DMS 273 (cell line): ENCODE measurements at regions not wholly inside any gene's neighbourhood (a gene's known extent, or its start where the extent isn't known, plus 50 kb on each side); places are given as distances from the start of the nearest gene placed in this dataset.
A peak's percentile ranks its signal among the peaks of the same experiment; 100 is the strongest.
"Not testable (repeated sequence)": the region's sequence is repeated elsewhere in the genome, so short reads cannot be mapped to it uniquely, and the experiment has no call there.

Experiments
- DNase-seq: peaks from one replicate; lab custom pipeline; 2025; ENCODE audit not compliant: unreplicated experiment; lab: John Stamatoyannopoulos, UW

DNA sequence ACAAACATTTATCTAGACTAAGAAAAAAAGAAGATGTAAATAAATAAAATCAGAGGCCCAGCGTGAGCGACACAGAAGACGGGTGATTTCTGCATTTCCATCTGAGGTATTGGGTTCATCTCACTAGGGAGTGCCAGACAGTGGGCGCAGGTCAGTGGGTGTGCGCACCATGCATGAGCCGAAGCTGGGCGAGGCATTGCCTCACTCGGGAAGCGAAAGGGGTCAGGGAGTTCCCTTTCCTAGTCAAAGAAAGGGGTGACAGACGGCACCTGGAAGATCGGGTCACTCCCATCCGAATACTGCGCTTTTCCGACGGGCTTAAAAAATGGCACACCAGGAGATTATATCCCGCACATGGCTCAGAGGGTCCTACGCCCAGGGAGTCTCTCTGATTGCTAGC lies 79.5 kb upstream of the ABCD2 start:
- not testable (repeated sequence) for DNase-seq

GRCh38 chr12:39697108-39697507 lies 77.5 kb upstream of the ABCD2 start:
- no peak for DNase-seq

DNA sequence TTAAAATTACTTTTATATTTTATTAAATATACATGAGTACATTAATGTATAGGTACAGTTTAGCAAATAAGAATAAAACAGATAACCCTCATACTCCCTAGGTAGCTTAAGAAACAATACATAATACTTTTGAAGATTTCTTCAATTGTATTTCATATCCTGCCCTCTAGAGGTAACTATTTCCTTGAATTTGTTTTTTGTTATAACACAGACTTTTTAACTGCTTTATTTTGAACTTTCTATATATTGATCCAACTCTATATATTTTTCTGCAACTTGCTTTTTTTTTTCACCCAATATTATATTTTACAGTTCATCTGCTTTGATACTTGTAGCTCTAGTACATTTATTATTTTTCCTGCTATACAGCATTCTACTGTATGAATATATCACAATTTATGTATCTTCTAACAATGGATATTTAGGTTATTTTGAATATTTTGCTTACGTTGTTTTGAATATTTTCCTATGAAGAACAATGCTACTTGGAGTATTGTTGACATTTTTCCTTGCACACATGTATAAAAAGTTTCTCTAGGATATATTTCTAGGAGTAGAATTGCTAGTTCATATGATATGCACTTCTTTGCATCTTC lies 72.8 kb upstream of the ABCD2 start:
- DNase-seq = peak; percentile 4

DNA sequence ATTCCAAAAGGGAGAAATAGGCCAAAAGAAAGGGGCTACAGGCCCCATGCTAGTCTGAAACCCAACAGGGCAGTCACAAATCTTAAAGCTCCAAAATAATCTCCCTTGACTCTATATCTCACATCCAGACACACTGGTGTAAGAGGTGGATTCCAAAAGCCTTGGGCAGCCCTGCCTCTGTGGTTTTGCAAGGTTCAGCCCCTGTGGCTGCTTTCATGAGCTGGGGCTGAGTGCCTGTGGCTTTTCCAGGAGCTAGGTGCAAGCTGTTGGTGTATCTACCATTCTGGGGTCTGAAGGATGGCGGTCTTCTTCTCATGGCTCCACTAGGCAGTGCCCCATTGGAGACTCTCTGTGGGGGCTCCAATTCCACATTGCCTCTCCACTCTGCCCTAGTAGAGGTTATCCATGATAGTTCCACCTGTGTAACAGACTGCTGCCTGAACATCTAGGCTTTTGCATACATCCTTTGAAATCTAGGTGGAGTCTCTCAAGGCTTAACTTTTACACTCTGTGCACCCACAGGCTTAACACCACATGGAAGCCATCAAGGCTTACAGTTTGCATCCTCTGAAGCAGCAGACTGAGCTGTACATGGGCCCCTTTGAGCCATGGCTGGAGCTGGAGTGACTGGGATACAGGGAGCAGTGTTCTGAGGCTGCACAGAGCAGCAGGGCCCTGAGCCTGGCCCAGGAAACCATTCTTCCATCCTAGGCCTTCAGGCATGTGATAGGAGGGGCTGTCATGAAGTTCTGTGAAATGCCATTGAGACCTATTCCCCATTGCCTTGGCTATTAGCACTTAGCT lies 66.5 kb upstream of the ABCD2 start:
- no peak for DNase-seq

DNA sequence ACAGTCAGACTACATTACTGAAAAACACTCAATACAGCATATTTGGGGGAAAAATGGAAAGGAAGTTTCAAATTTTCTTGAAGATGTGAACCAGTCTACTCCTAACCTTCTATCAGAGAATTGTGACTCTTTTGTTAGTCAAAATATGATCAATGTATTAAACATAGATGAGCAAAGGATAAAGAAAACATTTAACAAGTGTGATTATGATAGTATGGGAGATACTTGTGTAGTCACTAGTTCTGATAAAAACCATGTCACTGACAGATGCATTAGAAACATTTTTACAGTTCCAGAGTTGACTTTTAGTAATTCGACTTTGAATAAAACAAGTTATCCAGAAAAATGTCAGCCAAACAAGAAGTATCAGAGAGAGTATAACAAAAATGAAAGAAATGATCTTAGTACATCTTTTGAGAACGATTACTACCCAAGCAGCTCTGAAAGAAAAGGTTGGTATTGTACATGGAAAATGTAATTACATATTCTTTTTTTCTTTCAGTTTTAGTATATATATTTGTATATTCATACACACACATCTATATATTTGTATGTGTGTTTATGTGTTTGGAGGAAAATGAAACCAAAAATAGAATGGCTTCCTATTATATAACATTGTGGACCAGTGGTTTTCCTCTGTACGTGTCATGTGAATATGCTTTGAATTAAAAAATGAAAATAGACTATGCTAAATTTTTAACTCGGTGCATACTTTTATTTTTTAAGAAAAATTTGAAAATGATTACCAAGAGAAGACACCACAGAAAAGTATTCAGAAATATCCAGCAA lies 63.3 kb upstream of the ABCD2 start:
- no peak for DNase-seq

GRCh38 chr12:39675263-39675662 lies 55.7 kb upstream of the ABCD2 start:
- peak; percentile 10 for DNase-seq

- no peak for DNase-seq
Measured at GRCh38 chr12:39672976-39673375, 53.4 kb upstream of the ABCD2 start.

DNA sequence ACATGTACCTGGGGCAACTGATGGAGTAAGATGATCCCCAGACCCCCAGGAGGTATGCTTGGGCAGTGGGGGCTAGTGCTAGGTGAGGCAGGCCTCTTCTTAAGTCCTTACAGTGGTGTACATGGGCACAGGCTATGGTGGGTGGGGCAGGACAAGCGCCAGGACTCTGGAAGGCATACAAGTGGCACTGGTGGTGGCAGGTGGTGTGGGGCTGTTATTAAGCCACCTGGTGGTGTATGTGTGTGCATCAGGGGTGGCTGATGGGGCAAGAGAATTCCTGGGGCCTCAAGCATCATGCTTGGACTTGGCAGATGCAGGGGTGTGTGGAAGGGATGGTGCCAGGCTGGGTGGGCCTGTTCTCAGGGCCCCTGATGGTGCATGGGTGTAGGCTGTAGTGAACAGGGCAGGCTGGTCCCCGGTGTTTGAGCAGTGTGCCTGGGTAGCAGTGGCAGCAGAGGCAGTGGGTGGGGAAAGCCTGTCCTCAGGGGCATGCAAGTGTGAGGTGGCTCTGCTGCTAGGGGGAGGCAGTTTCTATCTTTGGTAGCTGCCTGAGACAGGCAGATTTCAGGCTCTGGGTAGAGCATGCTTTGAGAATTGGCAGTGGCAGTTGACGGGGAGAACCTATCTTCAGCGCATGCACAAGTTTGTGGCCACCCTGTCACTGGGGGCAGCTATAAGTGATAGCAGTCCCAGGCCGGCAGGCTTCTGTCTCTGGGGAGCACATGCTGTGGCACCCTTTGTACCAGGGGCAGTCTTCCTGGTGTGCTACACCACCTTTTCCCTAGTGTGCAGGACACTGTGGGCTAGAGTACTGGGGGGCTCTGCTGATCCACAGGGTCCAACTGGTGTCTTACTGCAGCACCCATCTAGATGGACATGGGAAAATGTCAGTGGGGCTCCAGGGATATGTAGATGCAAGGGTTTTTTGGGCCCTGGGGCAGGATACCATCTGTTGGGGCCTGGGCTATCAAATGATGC lies 52.6 kb upstream of the ABCD2 start:
- DNase-seq = no peak

DNA sequence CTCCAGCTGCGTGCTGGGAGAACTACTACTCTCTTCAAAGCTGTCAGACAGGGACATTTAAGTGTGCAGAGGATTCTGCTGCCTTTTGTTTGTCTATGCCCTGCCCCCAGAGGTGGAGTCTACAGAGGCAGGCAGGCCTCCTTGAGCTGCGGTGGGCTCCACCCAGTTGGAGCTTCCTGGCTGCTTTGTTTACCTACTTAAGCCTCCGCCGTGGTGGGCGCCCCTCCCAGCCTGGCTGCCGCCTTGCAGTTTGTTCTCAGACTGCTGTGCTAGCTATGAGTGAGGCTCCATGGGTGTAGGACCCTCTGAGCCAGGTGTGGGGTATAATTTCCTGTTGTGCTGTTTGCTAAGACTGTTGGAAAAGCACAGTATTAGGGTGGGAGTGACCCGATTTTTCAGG lies 49.9 kb upstream of the ABCD2 start:
- DNase-seq = not testable (repeated sequence)
